Peyer's patch (tissue), 4 donors: ENCODE measurements at regions not wholly inside any gene's neighbourhood (a gene's known extent, or its start where the extent isn't known, plus 50 kb on each side); places are given as distances from the start of the nearest gene placed in this dataset.

Experiments used
- DNase-seq, 3 donors: peaks; one replicate each; pipeline ENCODE4 v3.0.0-alpha.2; 2017 to 2019
- H3K27ac ChIP-seq, 4 donors: fragments of 200-600 bp; sonication (generic); one replicate each; pipeline ENCODE4 v1.5.1; 2016 to 2019
- H3K27me3 ChIP-seq, 2 donors: fragments of 200-600 bp; sonication (generic); one replicate each; pipeline ENCODE4 v1.5.1; 2019
- H3K36me3 ChIP-seq, 3 donors: fragments of 200-600 bp; sonication (generic); one replicate each; pipeline ENCODE4 v1.5.1; 2016 to 2019
- H3K4me1 ChIP-seq, 4 donors: fragments of 200-600 bp; sonication (generic); one replicate each; pipeline ENCODE4 v1.5.1; 2016 to 2019
- H3K4me3 ChIP-seq, 4 donors: fragments of 200-600 bp; sonication (generic); 1 replicate in 3 of 4; 2 replicates in 1 of 4; pipeline ENCODE4 v1.5.1; 2016 to 2019; ENCODE audit warnings: mild to moderate bottlenecking in 1 of 4
- H3K9me3 ChIP-seq, 4 donors: fragments of 200-600 bp; sonication (generic); one replicate each; pipeline ENCODE4 v1.5.1; 2016 to 2019; ENCODE audit warnings: mild to moderate bottlenecking in 1 of 4
- CTCF ChIP-seq, 6 experiments: fragments of 450-650 bp in 4 of 6; fragments of 200-600 bp in 2 of 6; sonication (generic) in 1 of 6; IDR thresholded peaks; one replicate each; pipeline ENCODE4 v1.5.1; 2017 to 2019; ENCODE audit warnings: antibody characterized with exemption in 6 of 6, mild to moderate bottlenecking in 3 of 6, moderate library complexity in 1 of 6
- POLR2A ChIP-seq, 2 donors: fragments of 450-650 bp; IDR thresholded peaks; one replicate each; pipeline ENCODE4 v1.5.1; 2017; ENCODE audit warnings: antibody characterized with exemption in 2 of 2, mild to moderate bottlenecking in 2 of 2, moderate library complexity in 2 of 2

DNA sequence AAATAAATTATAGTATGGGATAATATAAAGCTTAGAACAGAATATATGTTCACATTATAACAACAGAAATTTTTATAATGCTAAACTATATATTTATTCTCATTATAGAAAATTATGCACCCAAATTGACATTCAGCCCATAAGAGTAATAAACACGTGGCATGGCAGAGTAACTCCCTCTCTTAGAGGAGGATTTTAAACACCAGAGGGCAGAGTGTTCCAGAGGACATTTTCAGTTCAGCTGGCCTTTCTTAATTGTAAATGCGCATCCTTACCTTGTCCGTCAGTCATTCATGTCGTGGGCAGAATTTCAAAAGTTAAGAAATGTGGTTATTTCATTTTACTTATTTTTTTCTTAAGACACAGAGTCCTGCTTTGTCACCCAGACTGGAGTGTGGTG lies 147.1 kb downstream of the TANC2 start:
- H3K4me3 ChIP-seq, result no peak overlapping the region
- H3K36me3 ChIP-seq, result no peaks in the 10 kb centered on the region
- TF ChIP-seq POLR2A (IDR thresholded peaks at IDR 0.05), result no peak
- TF ChIP-seq CTCF (IDR thresholded peaks at IDR 0.05), result peak in 4 of 6 experiments; percentile 12 to 49 (median 32)
- no peaks in the 10 kb centered on the region for H3K9me3 ChIP-seq
- no peaks in the 10 kb centered on the region for H3K4me1 ChIP-seq
- H3K27me3 ChIP-seq, result no peaks in the 10 kb centered on the region
- no peak overlapping the region for H3K27ac ChIP-seq
- DNase-seq, result no peak

DNA sequence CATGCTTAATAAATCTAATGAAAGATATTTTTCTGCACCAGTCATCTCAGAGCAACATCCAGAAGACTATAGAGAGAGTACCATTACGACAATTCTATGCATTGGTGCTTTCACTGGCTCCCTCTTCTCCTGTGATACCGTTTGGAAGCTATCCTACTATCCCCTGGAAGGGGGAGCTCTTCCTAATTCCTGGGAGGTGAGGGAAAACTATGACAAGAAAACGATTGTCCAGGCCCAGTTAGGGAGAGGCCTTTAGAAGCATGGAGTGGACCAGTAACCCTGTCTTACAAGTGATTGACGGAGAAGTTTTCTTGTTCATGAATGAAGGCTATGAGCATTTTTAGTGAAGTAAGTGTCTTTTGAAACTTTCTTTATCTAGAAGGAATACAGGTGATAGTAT lies 150.2 kb downstream of the TANC2 start:
- H3K4me1 ChIP-seq, result no peaks in the 10 kb centered on the region
- no peaks in the 10 kb centered on the region for H3K36me3 ChIP-seq
- H3K27ac ChIP-seq, result no peak overlapping the region
- DNase-seq, result no peak
- H3K9me3 ChIP-seq, result no peaks in the 10 kb centered on the region
- TF ChIP-seq CTCF (IDR thresholded peaks at IDR 0.05) (no peak), POLR2A (IDR thresholded peaks at IDR 0.05) (no peak)
- no peak overlapping the region for H3K4me3 ChIP-seq
- H3K27me3 ChIP-seq, result no peaks in the 10 kb centered on the region

GRCh38 chr17:63116967-63117830 lies 151.2 kb downstream of the TANC2 start:
- no peak overlapping the region for H3K4me3 ChIP-seq
- no peaks in the 10 kb centered on the region for H3K4me1 ChIP-seq
- no peaks in the 10 kb centered on the region for H3K9me3 ChIP-seq
- TF ChIP-seq CTCF (IDR thresholded peaks at IDR 0.05), result no peak
- TF ChIP-seq POLR2A (IDR thresholded peaks at IDR 0.05), result no peak
- no peak overlapping the region for H3K27ac ChIP-seq
- DNase-seq, result no peak
- no peaks in the 10 kb centered on the region for H3K27me3 ChIP-seq
- H3K36me3 ChIP-seq, result no peaks in the 10 kb centered on the region

- H3K4me1 ChIP-seq, result no peaks in the 10 kb centered on the region
- no peaks in the 10 kb centered on the region for H3K9me3 ChIP-seq
- no peaks in the 10 kb centered on the region for H3K27me3 ChIP-seq
- no peak overlapping the region for H3K4me3 ChIP-seq
- H3K27ac ChIP-seq, result no peak overlapping the region
- DNase-seq, result no peak
- TF ChIP-seq CTCF (IDR thresholded peaks at IDR 0.05) (no peak), POLR2A (IDR thresholded peaks at IDR 0.05) (no peak)
- H3K36me3 ChIP-seq, result no peaks in the 10 kb centered on the region
Observed at GRCh38 chr17:63120406-63120805, 154.4 kb downstream of the TANC2 start.

DNA sequence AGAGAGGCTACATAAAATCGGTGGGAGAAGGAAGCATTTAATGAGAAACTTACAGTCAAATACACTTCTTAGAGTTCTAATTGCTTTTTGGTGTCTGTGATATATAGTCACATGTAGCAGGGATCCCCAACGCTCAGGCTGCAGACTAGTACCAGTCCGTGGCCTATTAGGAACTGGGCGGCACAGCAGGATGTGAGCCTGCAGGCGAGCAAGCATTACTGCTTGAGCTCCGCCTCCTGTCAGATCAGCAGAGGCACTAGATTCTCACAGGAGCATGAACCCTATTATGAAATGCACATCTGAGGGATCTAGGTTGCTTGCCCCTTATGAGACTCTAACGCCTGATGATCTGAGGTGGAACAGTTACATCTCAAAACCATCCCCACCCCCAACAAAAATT lies 158.5 kb downstream of the TANC2 start:
- no peak for DNase-seq
- no peaks in the 10 kb centered on the region for H3K36me3 ChIP-seq
- H3K27me3 ChIP-seq, result no peaks in the 10 kb centered on the region
- TF ChIP-seq POLR2A (IDR thresholded peaks at IDR 0.05) (no peak), CTCF (IDR thresholded peaks at IDR 0.05) (no peak)
- H3K4me3 ChIP-seq, result no peak overlapping the region
- no peaks in the 10 kb centered on the region for H3K4me1 ChIP-seq
- no peaks in the 10 kb centered on the region for H3K9me3 ChIP-seq
- H3K27ac ChIP-seq, result no peak overlapping the region
